CD14-positive monocyte (primary cell): ENCODE measurements at regions not wholly inside any gene's neighbourhood (a gene's known extent, or its start where the extent isn't known, plus 50 kb on each side); places are given as distances from the start of the nearest gene placed in this dataset.

Source experiments
- DNase-seq, 3 donors: peaks; one replicate each; pipeline ENCODE4 v3.0.0-alpha.2; 2011 to 2022
- H2AFZ ChIP-seq: 2 replicates; pipeline ENCODE4 v1.6.0; 2012; ENCODE audit warnings: mild to moderate bottlenecking, low read depth, low read length, inconsistent platforms; ENCODE audit not compliant: insufficient read depth, poor library complexity, severe bottlenecking
- H3K27ac ChIP-seq, 2 donors: 1 replicate in 1 of 2; 2 replicates in 1 of 2; pipeline ENCODE4 v1.5.1; 2012 to 2013; ENCODE audit warnings: low read length in 2 of 2, control low read depth in 1 of 2, inconsistent platforms in 1 of 2, low read depth in 1 of 2, mild to moderate bottlenecking in 1 of 2
- H3K27me3 ChIP-seq, 2 donors: one replicate each; pipeline versions ENCODE4 v1.6.0 to v1.6.1; 2011 to 2013; ENCODE audit warnings: low read length in 2 of 2; ENCODE audit not compliant: control insufficient read depth in 2 of 2, insufficient read depth in 2 of 2
- H3K36me3 ChIP-seq, 2 donors: replicated peaks in 1 of 2; 1 replicate in 1 of 2; 2 replicates in 1 of 2; pipeline versions ENCODE4 v1.5.1 to v1.6.1; 2012 to 2013; ENCODE audit warnings: low read length in 2 of 2, control low read depth in 1 of 2, inconsistent platforms in 1 of 2, mild to moderate bottlenecking in 1 of 2; ENCODE audit not compliant: insufficient read depth in 2 of 2, control insufficient read depth in 1 of 2
- H3K4me1 ChIP-seq, 2 donors: 1 replicate in 1 of 2; 2 replicates in 1 of 2; pipeline versions ENCODE4 v1.5.1 to v1.6.1; 2012 to 2013; ENCODE audit warnings: low read length in 2 of 2, control low read depth in 1 of 2, inconsistent platforms in 1 of 2, mild to moderate bottlenecking in 1 of 2, moderate library complexity in 1 of 2; ENCODE audit not compliant: insufficient read depth in 2 of 2, control insufficient read depth in 1 of 2
- H3K4me2 ChIP-seq: replicated peaks from 2 replicates; pipeline ENCODE3; 2012; ENCODE audit warnings: low read length, moderate library complexity, mild to moderate bottlenecking; ENCODE audit not compliant: poor library complexity, severe bottlenecking; ENCODE audit errors: extremely low read depth
- H3K4me3 ChIP-seq, 3 experiments: fragments of 200-600 bp in 1 of 3; sonication (generic) in 1 of 3; replicated peaks in 1 of 3; 1 replicate in 2 of 3; 2 replicates in 1 of 3; pipeline ENCODE4 v1.5.1; 2011 to 2013; ENCODE audit warnings: low read length in 3 of 3, mild to moderate bottlenecking in 3 of 3, control low read depth in 2 of 3, low read depth in 2 of 3, inconsistent platforms in 1 of 3, moderate library complexity in 1 of 3
- H3K79me2 ChIP-seq: 2 replicates; pipeline ENCODE4 v1.6.0; 2012; ENCODE audit warnings: mild to moderate bottlenecking, control low read depth, inconsistent platforms, low read length, moderate library complexity; ENCODE audit not compliant: insufficient read depth
- H3K9ac ChIP-seq: 2 replicates; pipeline ENCODE4 v1.6.0; 2017; ENCODE audit warnings: low read length, mild to moderate bottlenecking; ENCODE audit not compliant: insufficient read depth, poor library complexity, severe bottlenecking
- H3K9me3 ChIP-seq, 2 donors: replicated peaks in 1 of 2; 1 replicate in 1 of 2; 2 replicates in 1 of 2; pipeline versions ENCODE4 v1.5.1 to v1.6.1; 2012 to 2013; ENCODE audit warnings: low read length in 2 of 2, control low read depth in 1 of 2; ENCODE audit not compliant: control insufficient read depth in 1 of 2, insufficient read depth in 1 of 2
- H4K20me1 ChIP-seq: 2 replicates; pipeline ENCODE4 v1.6.0; 2012; ENCODE audit warnings: mild to moderate bottlenecking, low read length, control low read depth, moderate library complexity; ENCODE audit not compliant: insufficient read depth
- H3K27ac Mint-ChIP-seq, 7 donors: one replicate each; pipeline ENCODE4 v1.8.0; 2020; ENCODE audit warnings: mild to moderate bottlenecking in 7 of 7, mixed read lengths in 7 of 7, moderate library complexity in 6 of 7, inconsistent platforms in 2 of 7
- H3K27me3 Mint-ChIP-seq, 3 donors: one replicate each; pipeline ENCODE4 v1.8.0; 2021 to 2022; ENCODE audit warnings: low read depth in 3 of 3, mild to moderate bottlenecking in 3 of 3, mixed read lengths in 3 of 3, moderate library complexity in 3 of 3, inconsistent platforms in 1 of 3
- H3K36me3 Mint-ChIP-seq, 2 donors: one replicate each; pipeline ENCODE4 v1.8.0; 2020; ENCODE audit warnings: mixed read lengths in 2 of 2, inconsistent platforms in 1 of 2, mild to moderate bottlenecking in 1 of 2
- H3K4me1 Mint-ChIP-seq: one replicate; pipeline ENCODE4 v1.8.0; 2020; ENCODE audit warnings: mild to moderate bottlenecking, mixed read lengths
- H3K4me3 Mint-ChIP-seq, 2 donors: one replicate each; pipeline ENCODE4 v1.8.0; 2020; ENCODE audit warnings: mild to moderate bottlenecking in 2 of 2, mixed read lengths in 2 of 2, moderate library complexity in 1 of 2
- H3K9me3 Mint-ChIP-seq, 7 donors: one replicate each; pipeline ENCODE4 v1.8.0; 2020 to 2022; ENCODE audit warnings: mixed read lengths in 7 of 7, mild to moderate bottlenecking in 6 of 7, moderate library complexity in 6 of 7, inconsistent platforms in 2 of 7
- CTCF ChIP-seq: fragments of 200-600 bp; IDR thresholded peaks from one replicate; pipeline ENCODE4 v1.8.0; 2022; ENCODE audit warnings: antibody characterized with exemption, mild to moderate bottlenecking
- WGBS: methylation state at CpG from one replicate; pipeline ENCODE4 v1.1.5; 2013; ENCODE audit warnings: missing lambda C conversion rate; ENCODE audit not compliant: insufficient coverage; 5-methylcytosine and 5-hydroxymethylcytosine counted together
- intact Hi-C, 2 donors: fragments of 100-400 bp; cut with micrococcal nuclease; formaldehyde crosslinking; loops; one replicate each; pipeline versions ENCODE4 v1.15.0 to v1.15.1; 2023

- Histone ChIP-seq H2AFZ (no peak overlapping the region), H3K79me2 (no peaks in the 10 kb centered on the region), H3K27ac (no peak overlapping the region), H4K20me1 (no peaks in the 10 kb centered on the region), H3K9ac (no peak overlapping the region), H3K36me3 (no peaks in the 10 kb centered on the region), H3K9me3 (peaks cover 16 to 29% of the 10 kb centered on the region in 2 donors), H3K4me3 (no peak overlapping the region), H3K4me2 (no peak overlapping the region), H3K27me3 (no peaks in the 10 kb centered on the region), H3K4me1 (no peaks in the 10 kb centered on the region)
- no peak for TF ChIP-seq CTCF
- H3K36me3 Mint-ChIP-seq = no peaks in the 10 kb centered on the region
- no peaks in the 10 kb centered on the region for H3K27me3 Mint-ChIP-seq
- no peak overlapping the region for H3K27ac Mint-ChIP-seq
- no peaks in the 10 kb centered on the region for H3K4me1 Mint-ChIP-seq
- intact Hi-C loops = no loop called here
- no peak for DNase-seq
- H3K4me3 Mint-ChIP-seq = no peak overlapping the region
- peaks cover 0 to 16% (median 6%) of the 10 kb centered on the region in 7 donors for H3K9me3 Mint-ChIP-seq
- 100% methylated on average over 1 of the region's 3 CpGs for WGBS
Observed at GRCh38 chr4:104113850-104114249, 380.8 kb downstream of the CXXC4 start.

- Histone ChIP-seq H3K9ac (no peak overlapping the region), H2AFZ (no peak overlapping the region), H3K27me3 (no peaks in the 10 kb centered on the region), H3K27ac (no peak overlapping the region), H3K36me3 (no peaks in the 10 kb centered on the region), H3K4me3 (no peak overlapping the region), H4K20me1 (no peaks in the 10 kb centered on the region), H3K4me1 (no peaks in the 10 kb centered on the region), H3K4me2 (no peak overlapping the region), H3K9me3 (peaks cover 12 to 19% of the 10 kb centered on the region in 2 donors), H3K79me2 (no peaks in the 10 kb centered on the region)
- no peaks in the 10 kb centered on the region for H3K27me3 Mint-ChIP-seq
- no peak for TF ChIP-seq CTCF
- no peaks in the 10 kb centered on the region for H3K36me3 Mint-ChIP-seq
- intact Hi-C loops = no loop called here
- peaks cover 4 to 18% (median 9%) of the 10 kb centered on the region in 7 donors for H3K9me3 Mint-ChIP-seq
- no peak for DNase-seq
- H3K27ac Mint-ChIP-seq = no peak overlapping the region
- H3K4me3 Mint-ChIP-seq = no peak overlapping the region
- no peaks in the 10 kb centered on the region for H3K4me1 Mint-ChIP-seq
Observed at GRCh38 chr4:104099141-104099540, 379.4 kb upstream of the TACR3 start.
